ENCODE measurements at regions not wholly inside any gene's neighbourhood (a gene's known extent, or its start where the extent isn't known, plus 50 kb on each side); places are given as distances from the start of the nearest gene placed in this dataset.

GRCh38 chr3:30443756-30444673 lies 162.4 kb upstream of the TGFBR2 start:
- no peak for TF ChIP-seq ZNF565 (CRISPR knock-in tag; conservative IDR thresholded peaks at IDR 0.05; ENCODE audit: low read depth)
- TF ChIP-seq BACH2 (CRISPR knock-in tag; IDR thresholded peaks at IDR 0.05; ENCODE audit: borderline replicate concordance), result no peak
- no peak for TF ChIP-seq CREB5 (CRISPR knock-in tag; IDR thresholded peaks at IDR 0.05; ENCODE audit: low read depth)
- no peak for TF ChIP-seq CSDC2 (CRISPR knock-in tag; IDR thresholded peaks at IDR 0.05)
- TF ChIP-seq SNAI2 (CRISPR knock-in tag; IDR thresholded peaks at IDR 0.05), result no peak
- TF ChIP-seq ZFP3 (CRISPR knock-in tag; IDR thresholded peaks at IDR 0.05), result no peak
- no peak for TF ChIP-seq CSRNP3 (CRISPR knock-in tag; IDR thresholded peaks at IDR 0.05)
- TF ChIP-seq RARB (CRISPR knock-in tag; IDR thresholded peaks at IDR 0.05), result no peak
- TF ChIP-seq TCF4 (CRISPR knock-in tag; IDR thresholded peaks at IDR 0.05; ENCODE audit: borderline replicate concordance), result no peak
- no peak for TF ChIP-seq GLIS3 (CRISPR knock-in tag; IDR thresholded peaks at IDR 0.05)
- no peak for ATAC-seq

- TF ChIP-seq ZFP3 (CRISPR knock-in tag; IDR thresholded peaks at IDR 0.05) (no peak), POU6F1 (CRISPR knock-in tag; IDR thresholded peaks at IDR 0.05; ENCODE audit: borderline replicate concordance, low read depth) (no peak), CSDC2 (CRISPR knock-in tag; IDR thresholded peaks at IDR 0.05) (no peak), TCF4 (CRISPR knock-in tag; IDR thresholded peaks at IDR 0.05; ENCODE audit: borderline replicate concordance) (no peak), CREB5 (CRISPR knock-in tag; IDR thresholded peaks at IDR 0.05; ENCODE audit: low read depth) (no peak), ZFP30 (CRISPR knock-in tag; IDR thresholded peaks at IDR 0.05) (no peak), CSRNP3 (CRISPR knock-in tag; IDR thresholded peaks at IDR 0.05) (no peak), OSR1 (CRISPR knock-in tag; IDR thresholded peaks at IDR 0.05) (no peak), TOX (CRISPR knock-in tag; IDR thresholded peaks at IDR 0.05; ENCODE audit: borderline replicate concordance) (no peak), ZNF8 (CRISPR knock-in tag; IDR thresholded peaks at IDR 0.05) (no peak), PPARA (CRISPR knock-in tag; IDR thresholded peaks at IDR 0.05; ENCODE audit: borderline replicate concordance) (no peak), ZC3H10 (CRISPR knock-in tag; IDR thresholded peaks at IDR 0.05) (no peak), ARNTL (CRISPR knock-in tag; IDR thresholded peaks at IDR 0.05; ENCODE audit: borderline replicate concordance, low read depth) (no peak), PATZ1 (CRISPR knock-in tag; IDR thresholded peaks at IDR 0.05; ENCODE audit: borderline replicate concordance) (no peak), BACH2 (CRISPR knock-in tag; IDR thresholded peaks at IDR 0.05; ENCODE audit: borderline replicate concordance) (no peak), ESRRG (CRISPR knock-in tag; IDR thresholded peaks at IDR 0.05) (no peak)
- no peak for ATAC-seq
These were observed 157.7 kb upstream of the TGFBR2 start for GRCh38 chr3:30448450-30449289.

Measured in SK-N-SH treated with all-trans-retinoic acid at 6 μM for 48 hours (cell line).